ENCODE measurements at regions not wholly inside any gene's neighbourhood (a gene's known extent, or its start where the extent isn't known, plus 50 kb on each side); places are given as distances from the start of the nearest gene placed in this dataset.

- H3K36me3 ChIP-seq: no peaks in the 10 kb centered on the region
Observed at GRCh38 chr1:96034006-96034405, 687.6 kb upstream of the PTBP2 start.

GRCh38 chr1:96036763-96037162, 684.8 kb upstream of the PTBP2 start:
- H3K4me1 ChIP-seq: no peaks in the 10 kb centered on the region
- no peaks in the 10 kb centered on the region for H3K9me3 ChIP-seq
- no peak for DNase-seq
- H3K36me3 ChIP-seq: no peaks in the 10 kb centered on the region
- H3K4me3 ChIP-seq (ENCODE audit: low read depth, low read length): no peak overlapping the region
- no peaks in the 10 kb centered on the region for H3K27me3 ChIP-seq
- no peak for TF ChIP-seq CTCF (IDR thresholded peaks at IDR 0.05; ENCODE audit: low read depth, low read length)

More at GRCh38 chr1:96034006-96034405, 687.6 kb upstream of the PTBP2 start:
- H3K4me1 ChIP-seq: no peaks in the 10 kb centered on the region
- no peak for TF ChIP-seq CTCF (IDR thresholded peaks at IDR 0.05; ENCODE audit: low read depth, low read length)
- no peaks in the 10 kb centered on the region for H3K27me3 ChIP-seq
- no peaks in the 10 kb centered on the region for H3K9me3 ChIP-seq
- DNase-seq: no peak
- H3K4me3 ChIP-seq (ENCODE audit: low read depth, low read length): no peak overlapping the region

GRCh38 chr1:96038636-96039035, 682.9 kb upstream of the PTBP2 start:
- no peaks in the 10 kb centered on the region for H3K9me3 ChIP-seq
- H3K4me1 ChIP-seq: no peaks in the 10 kb centered on the region
- H3K36me3 ChIP-seq: no peaks in the 10 kb centered on the region
- no peak for DNase-seq
- H3K4me3 ChIP-seq (ENCODE audit: low read depth, low read length): no peak overlapping the region
- no peak for TF ChIP-seq CTCF (IDR thresholded peaks at IDR 0.05; ENCODE audit: low read depth, low read length)
- H3K27me3 ChIP-seq: no peaks in the 10 kb centered on the region

GRCh38 chr1:96039910-96040309, 681.7 kb upstream of the PTBP2 start:
- H3K27me3 ChIP-seq: no peaks in the 10 kb centered on the region
- DNase-seq: no peak
- H3K9me3 ChIP-seq: no peaks in the 10 kb centered on the region
- H3K36me3 ChIP-seq: no peaks in the 10 kb centered on the region
- no peak overlapping the region for H3K4me3 ChIP-seq (ENCODE audit: low read depth, low read length)
- no peak for TF ChIP-seq CTCF (IDR thresholded peaks at IDR 0.05; ENCODE audit: low read depth, low read length)
- H3K4me1 ChIP-seq: no peaks in the 10 kb centered on the region

GRCh38 chr1:96041470-96041869, 680.1 kb upstream of the PTBP2 start:
- H3K27me3 ChIP-seq: no peaks in the 10 kb centered on the region
- no peaks in the 10 kb centered on the region for H3K36me3 ChIP-seq
- DNase-seq: no peak
- no peak for TF ChIP-seq CTCF (IDR thresholded peaks at IDR 0.05; ENCODE audit: low read depth, low read length)
- no peaks in the 10 kb centered on the region for H3K4me1 ChIP-seq
- H3K9me3 ChIP-seq: no peaks in the 10 kb centered on the region
- no peak overlapping the region for H3K4me3 ChIP-seq (ENCODE audit: low read depth, low read length)

GRCh38 chr1:96048572-96049212, 672.9 kb upstream of the PTBP2 start:
- TF ChIP-seq CTCF (IDR thresholded peaks at IDR 0.05; ENCODE audit: low read depth, low read length): no peak
- no peak for DNase-seq

More at GRCh38 chr1:96048572-96049212, 672.9 kb upstream of the PTBP2 start:
- Histone ChIP-seq H3K36me3 (no peaks in the 10 kb centered on the region), H3K27me3 (no peaks in the 10 kb centered on the region), H3K9me3 (no peaks in the 10 kb centered on the region), H3K4me1 (no peaks in the 10 kb centered on the region), H3K4me3 (ENCODE audit: low read depth, low read length) (no peak overlapping the region)
